AG08395 (cell line): ENCODE measurements at regions not wholly inside any gene's neighbourhood (a gene's known extent, or its start where the extent isn't known, plus 50 kb on each side); places are given as distances from the start of the nearest gene placed in this dataset.
"Not testable (repeated sequence)": the region's sequence is repeated elsewhere in the genome, so short reads cannot be mapped to it uniquely, and the experiment has no call there.

Experiments used
- DNase-seq: peaks from one replicate; pipeline ENCODE4 v3.0.0; 2012; ENCODE audit warnings: mixed read lengths, low spot score

GRCh38 chr2:129468879-129469278 is 510.6 kb upstream of the RAB6C start:
- no peak for DNase-seq

- DNase-seq = no peak
Observed at GRCh38 chr2:129469389-129469788, 510.1 kb upstream of the RAB6C start.

- no peak for DNase-seq
Observed at GRCh38 chr2:129469871-129470270, 509.6 kb upstream of the RAB6C start.

GRCh38 chr2:129478902-129479517 is 500.5 kb upstream of the RAB6C start:
- DNase-seq = no peak

- no peak for DNase-seq
Observed at GRCh38 chr2:129479892-129480291, 499.6 kb upstream of the RAB6C start.

- DNase-seq = no peak
Observed at GRCh38 chr2:129480790-129481189, 498.7 kb upstream of the RAB6C start.

- no peak for DNase-seq
Observed at GRCh38 chr2:129481306-129482219, 497.9 kb upstream of the RAB6C start.

GRCh38 chr2:129482626-129483025 is 496.8 kb upstream of the RAB6C start:
- no peak for DNase-seq

- DNase-seq = no peak
Observed at GRCh38 chr2:129483366-129483765, 496.1 kb upstream of the RAB6C start.

- no peak for DNase-seq
Observed at GRCh38 chr2:129484999-129485897, 494.2 kb upstream of the RAB6C start.

- DNase-seq = no peak
Observed at GRCh38 chr2:129488376-129488775, 491.1 kb upstream of the RAB6C start.

- no peak for DNase-seq
Observed at GRCh38 chr2:129490641-129491040, 488.8 kb upstream of the RAB6C start.

- no peak for DNase-seq
Observed at GRCh38 chr2:129491308-129491707, 488.2 kb upstream of the RAB6C start.

- DNase-seq = no peak
Observed at GRCh38 chr2:129492548-129492947, 486.9 kb upstream of the RAB6C start.

GRCh38 chr2:129499747-129500146 is 479.7 kb upstream of the RAB6C start:
- DNase-seq = no peak

- DNase-seq = no peak
Observed at GRCh38 chr2:129502781-129503180, 476.7 kb upstream of the RAB6C start.

GRCh38 chr2:129504646-129505045 is 474.8 kb upstream of the RAB6C start:
- DNase-seq = no peak

- no peak for DNase-seq
Observed at GRCh38 chr2:129518937-129519336, 460.5 kb upstream of the RAB6C start.

- not testable (repeated sequence) for DNase-seq
Observed at GRCh38 chr2:129532158-129532557, 447.3 kb upstream of the RAB6C start.

- DNase-seq = no peak
Observed at GRCh38 chr2:129548880-129549279, 430.6 kb upstream of the RAB6C start.

- DNase-seq = no peak
Observed at GRCh38 chr2:129550536-129550935, 428.9 kb upstream of the RAB6C start.

GRCh38 chr2:129554373-129554772 is 425.1 kb upstream of the RAB6C start:
- no peak for DNase-seq
